ENCODE measurements at regions not wholly inside any gene's neighbourhood (a gene's known extent, or its start where the extent isn't known, plus 50 kb on each side); places are given as distances from the start of the nearest gene placed in this dataset.

DNA sequence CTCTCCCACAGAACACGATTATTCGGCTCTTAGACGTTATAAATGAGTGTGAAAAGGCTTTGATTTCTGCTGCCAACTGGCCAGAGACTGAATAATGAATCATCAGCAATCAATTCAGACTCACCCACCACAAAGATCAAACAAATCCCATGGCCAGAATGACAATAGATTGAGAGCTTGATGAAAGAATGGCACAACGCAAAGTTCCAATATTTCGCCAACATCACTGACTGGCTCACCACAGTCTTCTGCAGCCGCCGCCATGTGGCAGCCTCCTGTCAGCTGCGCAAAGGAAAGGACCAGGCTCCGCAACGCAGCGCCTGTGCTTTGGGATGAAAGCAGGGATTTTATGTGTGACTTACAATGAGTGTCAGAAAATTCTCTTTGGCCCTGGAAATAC lies 104.4 kb upstream of the SOX11 start:
- TF ChIP-seq, protein P1, sequence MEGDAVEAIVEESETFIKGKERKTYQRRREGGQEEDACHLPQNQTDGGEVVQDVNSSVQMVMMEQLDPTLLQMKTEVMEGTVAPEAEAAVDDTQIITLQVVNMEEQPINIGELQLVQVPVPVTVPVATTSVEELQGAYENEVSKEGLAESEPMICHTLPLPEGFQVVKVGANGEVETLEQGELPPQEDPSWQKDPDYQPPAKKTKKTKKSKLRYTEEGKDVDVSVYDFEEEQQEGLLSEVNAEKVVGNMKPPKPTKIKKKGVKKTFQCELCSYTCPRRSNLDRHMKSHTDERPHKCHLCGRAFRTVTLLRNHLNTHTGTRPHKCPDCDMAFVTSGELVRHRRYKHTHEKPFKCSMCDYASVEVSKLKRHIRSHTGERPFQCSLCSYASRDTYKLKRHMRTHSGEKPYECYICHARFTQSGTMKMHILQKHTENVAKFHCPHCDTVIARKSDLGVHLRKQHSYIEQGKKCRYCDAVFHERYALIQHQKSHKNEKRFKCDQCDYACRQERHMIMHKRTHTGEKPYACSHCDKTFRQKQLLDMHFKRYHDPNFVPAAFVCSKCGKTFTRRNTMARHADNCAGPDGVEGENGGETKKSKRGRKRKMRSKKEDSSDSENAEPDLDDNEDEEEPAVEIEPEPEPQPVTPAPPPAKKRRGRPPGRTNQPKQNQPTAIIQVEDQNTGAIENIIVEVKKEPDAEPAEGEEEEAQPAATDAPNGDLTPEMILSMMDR (IDR thresholded peaks at IDR 0.05; ENCODE audit: low read depth, low read length): no peak
- TF ChIP-seq EZH2phosphoT487 (IDR thresholded peaks at IDR 0.05; ENCODE audit: low read depth): no peak

All from OCI-LY3 (cell line).